Cerebellar cortex (tissue), 1 donor: ENCODE measurements at regions not wholly inside any gene's neighbourhood (a gene's known extent, or its start where the extent isn't known, plus 50 kb on each side); places are given as distances from the start of the nearest gene placed in this dataset.
"Not testable (repeated sequence)": the region's sequence is repeated elsewhere in the genome, so short reads cannot be mapped to it uniquely, and the experiment has no call there.

ENCODE experiments used
- DNase-seq: peaks from one replicate; pipeline ENCODE4 v3.0.0-alpha.2; 2015; ENCODE audit warnings: low spot score

DNA sequence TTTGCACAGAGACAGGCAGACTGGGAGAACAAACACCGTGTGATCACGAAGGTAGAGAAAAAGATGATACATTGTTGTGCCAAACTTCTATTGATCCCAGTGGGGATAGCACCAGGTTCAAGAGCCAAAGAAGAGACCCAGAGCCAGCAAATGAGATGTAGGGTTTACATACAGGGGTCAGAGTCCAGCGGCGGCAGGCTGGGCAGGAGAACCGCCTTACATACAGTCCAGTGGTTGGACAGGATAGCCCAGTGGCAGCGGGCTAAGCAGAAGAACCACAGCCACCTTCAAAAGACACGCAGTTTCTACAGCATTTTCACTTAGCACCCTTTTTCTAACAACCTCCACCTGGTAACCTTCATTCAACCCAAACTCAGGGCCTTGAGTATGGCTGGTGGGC lies 932.8 kb downstream of the SLC4A3 start:
- no peak for DNase-seq

DNA sequence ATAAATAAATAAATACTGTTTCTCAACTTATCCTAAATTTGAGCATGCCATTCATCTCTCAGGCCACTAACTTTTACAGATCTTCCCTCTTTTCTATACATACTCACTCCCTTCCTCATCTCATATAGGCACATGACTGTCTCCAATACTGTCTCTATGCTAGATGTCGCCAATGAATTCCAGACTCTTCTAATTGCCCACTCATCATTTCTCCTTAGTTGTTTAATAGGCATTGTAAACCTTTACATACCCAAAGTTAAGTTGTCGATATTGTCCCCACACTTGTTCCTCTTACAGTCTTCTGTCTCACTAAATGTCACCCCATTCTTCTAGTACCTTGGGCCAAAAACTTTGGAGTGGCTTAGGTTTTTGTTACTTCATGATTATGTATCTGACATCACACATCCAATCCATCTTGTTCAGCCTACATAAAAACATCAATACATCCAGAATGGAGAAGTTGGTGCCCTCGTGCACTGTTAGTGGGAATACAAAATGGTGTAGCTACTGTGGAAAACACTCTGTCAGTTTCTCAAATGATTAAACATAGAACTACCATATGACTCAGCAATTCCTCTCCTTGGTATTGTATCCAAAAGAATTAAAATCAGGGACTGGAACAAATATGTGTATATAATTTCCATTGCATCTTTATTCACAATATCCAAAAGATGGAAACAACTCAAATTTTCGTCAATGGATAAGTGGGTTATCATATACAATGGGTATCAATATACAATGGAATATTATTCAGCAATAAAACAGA lies 935.1 kb downstream of the SLC4A3 start:
- DNase-seq, result no peak

DNA sequence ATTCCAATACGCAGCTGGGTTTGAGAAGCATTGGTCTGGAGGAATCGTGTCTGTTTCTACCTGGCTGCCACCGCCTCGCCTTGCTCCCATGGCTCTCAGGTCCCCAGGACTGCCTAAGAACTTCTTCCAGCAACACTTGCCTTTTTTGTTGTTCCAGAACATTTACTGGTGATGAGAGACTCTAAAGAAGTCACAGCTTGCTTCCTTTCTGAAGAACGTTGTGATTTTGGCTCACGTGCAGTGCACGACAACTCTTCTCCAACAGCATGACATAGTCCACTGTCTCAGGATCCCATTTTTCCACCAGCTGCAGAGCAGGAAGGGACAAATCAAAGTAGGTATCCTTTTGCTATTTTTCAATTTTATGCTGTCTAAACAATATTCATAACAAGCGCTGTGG lies 940.9 kb downstream of the SLC4A3 start:
- DNase-seq, result no peak

DNA sequence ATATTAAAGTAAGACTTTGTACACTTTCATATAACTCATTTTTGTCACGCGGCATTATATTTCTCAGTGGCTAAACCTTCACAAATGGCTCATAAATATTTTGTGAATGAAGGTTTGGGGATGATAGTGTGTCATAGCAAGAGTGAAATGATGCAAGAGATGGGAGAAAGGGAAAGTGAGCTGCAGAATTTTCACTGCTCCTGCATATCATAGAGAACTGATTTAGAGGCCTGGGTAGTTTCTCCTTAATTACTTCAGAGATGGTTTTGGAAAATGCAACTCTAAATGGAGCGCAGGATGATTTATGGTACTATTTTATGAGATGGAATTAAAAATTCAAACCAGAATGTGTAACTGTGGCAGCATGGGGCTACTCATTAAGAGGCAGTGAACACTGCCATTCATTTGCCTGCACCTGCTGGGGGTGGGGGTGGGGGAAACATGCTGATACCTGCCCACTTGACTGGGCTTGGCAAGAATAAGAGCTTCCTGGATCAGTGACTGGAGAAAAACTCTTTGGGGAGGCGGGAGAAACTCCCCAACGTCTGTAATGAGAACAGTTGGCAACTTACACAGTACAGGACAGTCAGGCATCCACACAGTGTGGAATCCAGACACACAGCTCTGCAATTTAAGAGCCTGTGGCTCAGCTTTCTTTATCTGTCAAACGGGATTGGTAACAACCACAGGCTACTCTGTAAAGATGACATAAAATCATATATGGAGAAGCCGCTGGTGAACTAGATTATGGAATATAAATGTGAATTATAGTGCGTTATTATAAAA lies 941.9 kb downstream of the SLC4A3 start:
- no peak for DNase-seq

DNA sequence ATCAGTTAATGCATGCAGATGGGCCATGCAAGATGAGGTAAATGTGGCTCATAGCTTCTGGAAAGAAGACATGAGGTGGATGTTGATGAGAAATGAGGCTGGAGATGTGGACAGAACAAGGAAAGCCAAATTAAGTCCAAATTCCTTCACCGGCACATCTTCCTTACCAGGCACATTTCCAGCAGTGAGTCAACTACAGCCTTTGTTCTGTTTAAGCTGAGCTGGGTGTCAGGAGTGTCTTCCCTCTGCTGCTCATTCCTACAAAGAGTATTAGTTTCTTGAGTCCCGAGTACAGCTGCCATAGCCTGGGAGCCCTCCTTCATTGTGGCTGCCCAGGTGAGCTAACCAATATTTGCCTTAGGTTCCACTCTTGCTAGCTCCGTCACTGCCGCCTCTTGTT lies 945.0 kb downstream of the SLC4A3 start:
- no peak for DNase-seq

DNA sequence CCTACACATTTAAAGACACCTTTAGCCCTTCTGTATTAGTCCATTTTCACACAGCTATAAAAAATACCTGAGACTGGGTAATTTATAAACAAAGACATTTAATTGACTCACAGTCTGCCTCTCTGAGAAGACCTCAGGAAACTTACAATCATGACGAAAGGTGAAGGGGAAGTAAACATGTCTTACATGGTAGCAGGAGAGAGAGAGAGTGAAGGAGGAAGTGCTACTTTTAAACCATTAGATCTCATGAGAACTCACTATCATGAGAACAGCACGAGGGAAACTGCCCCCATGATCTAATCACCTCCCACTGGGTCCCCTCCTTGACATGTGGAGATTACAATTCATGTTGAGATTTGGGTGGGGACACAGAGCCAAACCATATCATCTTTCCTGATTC lies 946.6 kb downstream of the SLC4A3 start:
- no peak for DNase-seq

DNA sequence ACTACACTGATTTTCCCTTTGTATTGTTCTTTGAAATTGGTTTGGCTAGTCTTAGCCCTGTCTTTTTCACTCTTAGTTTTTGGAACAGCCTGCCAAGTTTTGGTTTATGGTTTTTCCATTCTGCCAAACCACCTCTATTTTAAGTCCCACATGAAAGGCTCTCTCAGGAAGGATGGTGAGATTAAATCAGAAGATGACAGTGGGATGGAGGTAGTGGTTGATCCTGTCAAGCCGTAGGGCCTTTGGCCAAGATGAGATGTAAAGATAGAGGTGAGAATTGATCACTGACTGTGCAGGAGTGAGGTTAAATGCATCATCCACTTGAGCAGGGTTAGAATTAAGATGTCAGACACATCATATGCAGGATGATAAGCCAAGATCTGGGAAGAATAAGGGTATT lies 948.5 kb downstream of the SLC4A3 start:
- no peak for DNase-seq

DNA sequence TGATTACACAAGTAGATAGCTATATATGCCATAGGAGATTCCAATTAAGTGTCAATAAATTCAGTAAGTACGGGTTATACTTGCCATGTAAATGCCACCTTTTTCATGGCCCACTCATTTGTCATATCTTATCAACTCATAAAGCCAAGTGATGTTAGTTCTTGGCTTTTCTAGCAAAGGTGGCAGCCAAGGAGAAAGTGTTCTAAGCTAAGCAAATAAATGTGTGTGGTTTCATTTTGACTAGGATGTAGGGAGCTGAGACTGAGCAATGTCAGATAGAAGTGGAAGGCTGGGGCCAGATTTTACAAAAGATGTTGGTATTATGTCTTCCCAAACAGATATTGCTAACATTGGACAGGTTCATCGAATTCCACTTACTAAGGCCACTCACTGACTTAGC lies 952.0 kb downstream of the SLC4A3 start:
- DNase-seq, result no peak

DNA sequence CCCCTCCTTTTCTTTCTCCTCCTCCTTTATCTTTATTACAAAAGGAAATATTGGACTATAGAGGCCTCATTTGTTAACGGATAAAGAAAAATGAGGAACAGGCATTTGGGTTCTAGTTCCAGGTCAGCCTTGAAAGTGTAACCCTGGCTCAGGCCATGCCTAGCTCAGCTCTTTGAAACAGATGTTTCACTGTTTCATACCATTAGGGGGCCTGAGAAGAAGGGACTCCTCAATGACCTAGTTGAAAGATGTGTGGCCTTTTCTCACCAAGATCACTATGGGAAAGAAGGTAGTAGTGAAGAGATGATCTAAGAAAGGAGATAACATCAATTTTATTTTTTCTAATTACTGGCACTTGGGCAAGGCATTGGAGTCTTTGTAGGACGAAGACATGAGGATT lies 952.7 kb downstream of the SLC4A3 start:
- no peak for DNase-seq

DNA sequence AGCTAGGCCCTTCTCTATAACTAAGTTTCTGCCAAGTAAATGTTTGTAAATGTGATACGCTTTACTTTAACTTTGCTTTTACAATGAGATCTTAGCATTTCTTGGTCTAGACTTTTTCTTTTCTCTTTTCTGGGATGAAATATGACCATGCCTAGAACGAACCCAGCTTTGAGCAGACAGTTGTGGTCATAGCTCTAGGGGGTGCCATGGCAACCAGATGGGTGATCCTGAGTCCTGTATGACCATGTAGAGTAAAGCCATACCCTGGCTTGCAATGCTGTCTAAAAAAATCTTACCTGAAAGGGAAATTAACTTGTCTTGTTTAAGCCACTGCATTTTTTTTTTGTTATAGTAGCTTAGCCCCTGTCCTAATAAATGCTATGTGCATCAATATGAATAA lies 956.3 kb downstream of the SLC4A3 start:
- DNase-seq, result no peak

DNA sequence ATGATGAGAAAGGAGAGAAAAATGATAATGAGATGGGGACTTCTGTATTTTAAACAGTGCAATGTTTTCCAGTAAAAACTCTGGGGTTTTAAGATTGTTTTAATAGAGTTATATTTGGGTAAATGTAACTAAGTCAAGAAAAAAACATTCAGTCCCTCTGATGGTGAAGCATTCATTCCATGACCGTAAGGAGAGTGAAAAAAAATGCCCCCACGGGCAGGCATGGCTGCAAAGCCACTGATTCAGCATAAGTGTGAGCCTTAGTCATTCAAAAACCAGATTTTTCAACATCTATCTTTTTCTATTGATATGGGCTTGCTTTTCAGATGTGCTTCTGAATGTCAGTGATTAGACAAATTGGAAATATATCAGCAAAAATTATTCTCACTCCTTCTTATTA lies 957.8 kb downstream of the SLC4A3 start:
- no peak for DNase-seq

DNA sequence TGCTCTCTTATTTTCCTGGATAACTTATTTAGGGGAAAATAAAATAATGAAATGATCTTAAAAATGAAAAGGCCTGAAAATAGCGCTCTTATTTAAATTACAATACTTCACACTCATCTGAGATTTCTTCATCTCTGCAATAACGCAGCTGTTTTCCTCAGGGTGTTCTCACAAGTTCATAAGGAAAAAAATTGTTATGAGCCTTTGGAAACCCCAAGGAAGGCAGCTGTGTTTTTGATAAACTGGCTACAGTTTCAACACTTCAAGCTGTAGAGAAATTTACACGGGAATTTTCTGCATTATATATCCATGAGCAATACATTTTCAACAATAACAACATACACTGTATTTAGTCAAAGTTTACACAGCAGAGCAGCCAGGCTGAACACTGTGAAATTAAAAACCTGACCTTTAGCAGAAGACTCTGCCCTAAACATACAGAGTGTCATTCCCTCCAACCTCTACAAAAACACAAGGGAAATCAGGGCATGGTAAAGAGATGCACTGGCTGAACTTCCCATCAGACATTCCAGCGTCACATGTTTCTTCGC lies 959.6 kb downstream of the SLC4A3 start:
- DNase-seq, result no peak

DNA sequence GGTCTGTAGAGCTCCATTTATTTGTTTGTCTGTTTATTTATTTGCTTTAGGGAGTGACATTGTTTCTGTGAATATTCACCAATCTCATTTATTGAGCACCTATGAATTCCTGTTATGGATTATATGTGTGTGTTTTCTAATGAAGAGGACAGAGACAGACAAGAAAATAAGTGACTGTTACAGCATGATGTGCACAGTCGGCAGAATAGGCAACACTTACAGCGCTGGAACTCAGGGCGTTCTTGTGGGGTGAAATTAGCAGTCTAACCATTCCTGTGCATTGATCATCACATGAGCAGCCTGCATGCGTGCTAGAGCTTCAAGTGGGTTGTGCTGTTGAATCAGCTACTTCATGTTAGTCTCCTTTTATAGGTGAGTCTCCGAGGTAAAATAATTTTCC lies 960.7 kb downstream of the SLC4A3 start:
- no peak for DNase-seq

DNA sequence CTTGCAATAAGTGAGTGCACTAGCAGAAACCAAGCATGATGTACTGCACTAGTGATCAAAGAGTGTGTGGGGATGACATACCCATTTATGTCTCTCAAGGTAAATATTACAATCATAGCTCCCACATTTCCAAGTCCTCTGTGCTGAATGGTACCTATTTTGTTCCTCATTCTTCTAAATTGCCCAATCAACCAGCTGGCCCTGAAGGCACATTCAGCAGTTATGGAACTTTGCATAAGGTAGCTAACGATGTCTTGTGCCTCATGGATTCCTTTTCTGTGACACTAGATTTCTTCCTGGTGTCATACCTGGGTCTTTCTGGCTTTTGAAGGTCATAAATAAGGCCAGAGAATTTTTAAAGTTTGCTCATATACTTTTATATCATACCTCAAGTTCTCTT lies 963.0 kb downstream of the SLC4A3 start:
- no peak for DNase-seq

DNA sequence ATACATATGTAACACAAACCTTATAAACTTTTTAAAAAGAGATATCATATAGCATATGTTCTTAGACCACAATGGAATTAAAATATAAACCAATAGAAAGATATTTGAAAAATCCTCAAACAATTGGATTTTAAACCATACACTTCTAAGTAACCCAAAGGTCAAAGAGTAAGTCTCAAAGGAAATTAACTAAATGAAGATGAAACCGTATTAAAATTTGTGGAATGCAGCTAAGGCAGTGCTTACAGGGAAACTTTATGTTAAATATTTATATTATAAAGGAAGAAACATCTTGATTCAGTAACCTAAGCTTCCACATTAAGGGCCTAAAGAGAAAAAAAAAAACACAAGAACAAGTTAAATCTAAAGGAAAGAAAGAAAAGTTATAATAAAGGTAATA lies 966.1 kb downstream of the SLC4A3 start:
- DNase-seq, result no peak

DNA sequence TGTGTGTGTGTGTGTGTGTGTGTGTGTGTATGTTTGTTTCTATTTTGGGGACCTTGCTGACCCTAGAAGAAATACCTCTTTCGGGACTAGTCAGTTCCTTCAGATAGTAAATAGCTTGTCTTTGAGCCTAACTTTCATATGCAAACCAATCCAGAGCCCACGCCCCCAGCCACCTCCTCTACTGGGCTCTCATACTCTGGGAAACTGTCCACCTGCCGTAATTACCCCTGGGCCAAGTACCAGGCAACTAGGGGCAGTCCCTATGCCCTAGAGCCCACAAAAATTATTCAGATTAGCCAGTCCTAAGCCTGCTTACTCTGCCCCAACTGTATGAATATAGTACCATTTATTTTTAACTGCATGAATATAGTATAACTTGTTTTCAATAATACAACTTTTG lies 970.4 kb downstream of the EPHA4 start:
- DNase-seq, result no peak

DNA sequence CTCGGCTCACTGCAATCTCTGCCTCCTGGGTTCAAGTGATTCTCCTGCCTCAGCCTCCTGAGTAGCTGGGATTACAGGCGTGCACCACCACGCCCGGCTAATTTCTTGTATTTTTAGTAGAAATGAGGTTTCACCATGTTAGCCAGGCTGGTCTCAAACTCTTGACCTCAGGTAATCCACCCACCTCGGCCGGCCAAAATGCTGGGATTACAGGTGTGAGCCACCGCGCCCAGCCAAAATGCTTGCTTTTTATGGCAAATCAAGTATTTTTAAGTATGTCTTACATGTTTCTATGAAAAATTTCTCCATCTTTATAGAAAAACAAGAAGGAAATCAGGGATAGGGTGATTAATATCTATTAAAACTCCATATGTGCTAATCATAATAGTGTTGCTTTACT lies 959.1 kb downstream of the EPHA4 start:
- DNase-seq, result not testable (repeated sequence)

DNA sequence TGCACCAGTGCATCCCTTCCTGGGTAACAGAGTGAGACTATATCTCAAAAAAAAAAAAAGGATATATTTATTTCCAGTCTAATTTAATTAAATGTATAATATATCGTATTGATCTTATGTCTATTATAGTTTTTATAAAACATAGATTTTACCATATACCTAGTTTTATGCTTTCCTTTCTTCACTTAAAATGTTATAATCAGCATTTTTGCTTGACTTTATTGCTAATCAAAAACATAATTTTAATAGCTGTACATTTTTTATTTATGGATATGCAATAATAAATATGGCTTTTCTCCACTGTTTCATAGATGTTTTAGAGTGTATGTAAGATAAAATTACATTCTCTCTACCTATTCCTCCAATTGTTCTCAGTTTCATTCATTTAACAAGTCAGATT lies 958.0 kb downstream of the EPHA4 start:
- no peak for DNase-seq

DNA sequence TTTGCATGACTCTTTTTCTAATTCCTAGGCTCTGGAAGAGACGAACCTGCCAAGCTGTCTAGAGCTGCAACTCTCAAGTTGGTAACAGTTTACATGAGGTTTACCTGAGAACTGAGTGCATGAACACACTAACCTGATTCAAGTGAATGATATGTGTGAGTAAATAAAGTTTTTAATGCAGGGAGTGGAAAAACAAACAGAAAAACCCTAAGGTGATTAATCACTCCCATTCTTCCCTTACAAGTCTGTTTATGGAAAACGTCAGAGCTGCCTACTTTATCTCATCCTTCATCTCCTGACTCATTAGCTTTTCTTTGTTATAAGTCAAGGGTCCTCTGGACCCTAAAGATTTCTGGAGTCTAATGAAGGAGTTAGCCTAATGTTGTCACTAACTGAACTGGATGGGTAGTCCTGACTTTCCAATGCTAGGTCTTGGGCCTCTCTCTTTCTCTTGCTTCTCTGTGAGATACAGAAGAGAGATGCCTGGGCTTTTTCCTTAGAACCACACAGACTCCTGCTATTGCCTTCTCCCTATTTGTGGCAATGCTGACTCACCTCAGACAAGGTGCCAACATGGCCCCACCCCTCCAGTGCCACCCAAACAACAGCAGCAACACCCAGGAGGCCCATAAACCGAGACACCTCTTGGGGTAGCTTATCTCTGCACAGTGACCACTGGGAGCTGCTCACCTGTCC lies 952.4 kb downstream of the EPHA4 start:
- no peak for DNase-seq

DNA sequence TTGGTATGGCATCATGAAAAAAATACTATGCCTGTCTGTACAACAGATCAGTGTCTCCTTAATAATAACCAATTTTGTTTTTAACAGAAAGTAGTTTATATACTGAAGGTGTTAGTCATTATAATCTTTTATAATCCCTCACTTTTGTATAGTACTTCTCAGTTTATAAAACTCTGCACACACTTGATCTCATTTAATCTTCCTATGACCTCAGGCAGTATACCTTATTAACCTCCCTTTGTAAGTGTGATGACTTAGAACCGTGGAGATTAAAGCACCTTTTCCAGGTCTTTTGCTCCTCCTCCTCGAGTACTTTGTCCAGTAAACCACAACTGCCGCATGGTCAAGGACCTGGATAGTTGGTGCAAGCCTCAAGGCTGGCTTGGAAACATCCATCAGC lies 945.5 kb downstream of the EPHA4 start:
- no peak for DNase-seq

DNA sequence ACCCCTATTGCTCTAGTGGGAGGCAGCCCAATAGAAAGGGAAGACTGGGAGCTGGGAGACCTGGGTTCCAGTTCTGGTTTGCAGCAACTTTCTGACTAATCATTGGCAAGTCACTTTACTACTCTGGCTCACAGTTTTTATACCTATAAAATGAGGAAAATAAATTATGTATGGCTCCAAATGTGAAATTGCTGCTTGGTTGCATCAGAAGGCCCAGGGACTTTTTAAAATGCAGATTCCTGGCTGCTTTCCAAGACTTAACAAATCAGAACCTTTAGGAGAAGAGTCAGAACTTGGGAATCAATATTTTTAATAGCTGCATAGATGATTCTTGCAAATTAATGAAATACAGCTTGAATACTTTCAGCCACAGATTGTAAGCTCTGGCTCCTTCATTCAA lies 943.9 kb downstream of the EPHA4 start:
- DNase-seq, result no peak

DNA sequence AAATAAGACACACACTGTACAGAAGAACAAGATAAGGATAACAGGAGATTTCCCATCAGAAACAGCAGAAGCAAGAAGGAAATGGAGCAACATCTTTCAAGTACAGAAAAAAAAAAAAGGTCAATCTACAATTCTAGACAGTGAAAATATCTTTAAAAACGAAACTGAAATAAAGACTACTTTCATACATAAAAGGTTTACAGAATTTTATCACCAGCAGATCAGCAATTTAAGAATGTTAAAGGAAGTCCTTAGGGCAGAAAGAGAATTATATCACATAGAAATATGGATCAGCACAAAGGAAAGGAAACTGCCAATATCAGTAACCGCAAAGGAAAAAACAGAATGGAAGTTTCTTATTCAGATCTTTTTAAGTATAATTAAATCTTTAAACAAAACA lies 931.0 kb downstream of the EPHA4 start:
- no peak for DNase-seq

DNA sequence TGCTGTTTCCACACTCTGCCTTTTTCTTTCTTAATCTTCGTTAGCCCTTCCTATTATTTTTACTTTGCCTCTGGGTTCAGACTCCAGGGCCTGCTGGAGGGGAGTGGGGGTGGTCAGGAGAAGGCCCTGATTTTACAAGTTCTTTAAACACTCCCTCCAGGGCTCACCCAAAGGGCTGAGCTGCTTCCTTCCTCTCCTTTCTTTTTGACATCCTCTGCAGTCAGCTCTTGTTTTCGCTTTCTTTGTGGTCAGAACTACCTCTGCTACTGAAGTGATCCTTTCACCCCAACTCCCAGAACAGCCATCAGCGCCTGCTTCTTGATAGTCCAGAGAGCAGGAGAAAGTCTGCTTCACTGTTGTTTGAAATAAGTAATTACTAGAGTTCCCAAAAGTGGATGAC lies 925.7 kb downstream of the EPHA4 start:
- no peak for DNase-seq
